Skin epidermis (tissue), 12 donors: ENCODE measurements at regions not wholly inside any gene's neighbourhood (a gene's known extent, or its start where the extent isn't known, plus 50 kb on each side); places are given as distances from the start of the nearest gene placed in this dataset.

ENCODE experiments used
- H3K27ac ChIP-seq, 21 experiments: fragments of 200-600 bp; sonication (generic) in 11 of 21; one replicate each; pipeline ENCODE4 v1.5.0; 2020; ENCODE audit warnings: mild to moderate bottlenecking in 3 of 21, inconsistent platforms in 2 of 21, moderate library complexity in 2 of 21
- H3K4me3 ChIP-seq, 7 experiments: fragments of 200-600 bp; sonication (generic) in 2 of 7; one replicate each; pipeline ENCODE4 v1.5.0; 2020; ENCODE audit warnings: inconsistent platforms in 2 of 7, mild to moderate bottlenecking in 2 of 7, moderate library complexity in 1 of 7

- H3K27ac ChIP-seq, result no peak overlapping the region
- H3K4me3 ChIP-seq, result no peak overlapping the region
These were observed 261.9 kb downstream of the HLX start for GRCh38 chr1:221141096-221141495.

DNA sequence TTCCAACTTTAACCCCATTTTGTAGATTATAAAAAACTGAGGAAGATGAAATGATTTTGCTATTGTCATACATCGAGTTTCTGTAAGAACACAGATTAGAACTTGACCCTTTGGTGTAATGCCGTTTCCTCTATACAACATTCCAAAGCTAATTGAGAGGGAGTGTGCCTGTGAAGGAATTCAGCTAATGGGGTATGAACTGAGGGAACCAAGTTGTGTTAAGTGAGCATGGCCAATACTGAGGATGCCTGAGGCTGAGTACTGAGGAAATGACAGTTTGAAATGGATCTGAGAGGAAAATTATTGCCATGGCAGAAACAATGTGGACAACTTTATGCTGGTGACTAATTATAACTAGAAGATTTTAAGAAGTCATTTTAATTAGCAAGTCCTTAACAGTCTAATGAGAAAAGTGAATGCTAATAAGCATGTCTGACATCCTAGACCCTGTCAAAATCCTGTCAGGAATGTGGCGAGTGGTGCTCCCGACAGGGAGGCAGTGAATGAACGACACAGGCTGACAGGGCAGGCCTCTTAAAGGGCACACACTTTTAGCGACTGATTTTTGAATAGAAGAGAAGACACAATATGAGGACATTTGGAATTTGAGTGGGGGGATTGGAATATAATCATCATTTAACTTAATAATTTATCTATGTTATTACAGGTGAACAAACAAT, 262.5 kb downstream of the HLX start:
- Histone ChIP-seq H3K27ac (no peak overlapping the region), H3K4me3 (no peak overlapping the region)

GRCh38 chr1:221148660-221149059, 269.4 kb downstream of the HLX start:
- Histone ChIP-seq H3K27ac (no peak overlapping the region), H3K4me3 (no peak overlapping the region)

GRCh38 chr1:221149111-221149510, 269.9 kb downstream of the HLX start:
- no peak overlapping the region for H3K4me3 ChIP-seq
- no peak overlapping the region for H3K27ac ChIP-seq

DNA sequence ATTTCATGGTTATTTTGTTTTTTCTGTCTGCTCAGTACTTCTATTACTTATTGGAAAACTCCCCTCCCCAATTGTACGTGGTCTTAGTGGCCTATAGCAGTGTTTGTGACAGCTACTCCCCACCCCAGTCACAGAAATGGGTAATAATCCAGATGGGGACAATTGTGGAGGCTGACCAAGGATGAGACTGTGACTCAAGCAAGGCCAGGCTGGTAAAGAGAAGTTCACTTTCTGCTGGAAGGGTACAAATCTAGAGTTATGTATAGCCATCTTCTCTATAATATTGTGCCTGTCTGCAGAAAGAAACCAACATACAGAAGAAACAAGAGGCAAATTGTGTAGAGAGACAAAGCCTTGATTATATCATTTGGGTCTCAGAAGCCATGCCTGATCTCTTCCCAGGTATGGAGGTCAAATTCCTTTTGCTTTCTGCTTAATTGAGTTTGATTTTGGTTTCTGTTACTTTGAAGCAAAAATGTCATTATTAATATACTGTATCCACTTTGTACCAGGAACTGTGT, 270.4 kb downstream of the HLX start:
- H3K27ac ChIP-seq, result no peak overlapping the region
- H3K4me3 ChIP-seq, result no peak overlapping the region

- Histone ChIP-seq H3K4me3 (no peak overlapping the region), H3K27ac (no peak overlapping the region)
These were observed 271.8 kb downstream of the HLX start for GRCh38 chr1:221150996-221151395.

GRCh38 chr1:221154932-221155331, 275.7 kb downstream of the HLX start:
- no peak overlapping the region for H3K27ac ChIP-seq
- H3K4me3 ChIP-seq, result no peak overlapping the region

DNA sequence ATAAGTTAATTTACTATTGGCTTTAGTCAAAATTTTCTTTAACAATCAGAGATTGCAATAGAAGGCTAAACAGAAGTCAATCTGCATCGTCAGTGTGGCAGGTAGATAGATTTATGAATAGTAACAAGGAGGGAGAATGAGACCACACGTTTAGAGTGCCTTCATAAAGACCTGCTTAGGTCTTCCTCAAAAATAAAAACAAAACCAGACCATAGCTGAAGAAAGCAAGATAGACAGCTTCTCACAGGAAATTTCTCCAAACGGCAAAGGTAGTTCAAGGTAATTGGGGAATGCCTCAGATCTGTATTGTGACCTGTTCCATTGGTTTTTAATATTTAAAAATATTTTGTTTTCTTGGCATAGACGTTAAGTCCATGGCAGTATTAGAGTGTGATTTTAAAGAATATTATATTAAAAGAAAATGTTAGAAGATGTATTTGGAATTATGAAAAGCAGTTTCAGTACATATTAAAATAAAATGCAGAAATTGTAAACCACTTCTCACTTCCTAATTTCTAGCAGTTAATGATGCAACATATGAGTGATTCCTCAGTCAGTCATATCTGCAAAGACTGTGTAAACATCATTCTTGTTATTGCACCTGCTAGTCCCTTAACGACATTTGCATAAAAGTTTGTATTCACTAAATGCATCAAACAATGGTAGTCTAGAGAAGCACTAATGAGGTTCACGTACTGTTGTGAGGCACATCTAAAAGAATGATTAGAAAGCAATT, 278.0 kb downstream of the HLX start:
- no peak overlapping the region for H3K4me3 ChIP-seq
- H3K27ac ChIP-seq, result no peak overlapping the region

- Histone ChIP-seq H3K4me3 (no peak overlapping the region), H3K27ac (no peak overlapping the region)
These were observed 280.4 kb downstream of the HLX start for GRCh38 chr1:221159608-221160007.

DNA sequence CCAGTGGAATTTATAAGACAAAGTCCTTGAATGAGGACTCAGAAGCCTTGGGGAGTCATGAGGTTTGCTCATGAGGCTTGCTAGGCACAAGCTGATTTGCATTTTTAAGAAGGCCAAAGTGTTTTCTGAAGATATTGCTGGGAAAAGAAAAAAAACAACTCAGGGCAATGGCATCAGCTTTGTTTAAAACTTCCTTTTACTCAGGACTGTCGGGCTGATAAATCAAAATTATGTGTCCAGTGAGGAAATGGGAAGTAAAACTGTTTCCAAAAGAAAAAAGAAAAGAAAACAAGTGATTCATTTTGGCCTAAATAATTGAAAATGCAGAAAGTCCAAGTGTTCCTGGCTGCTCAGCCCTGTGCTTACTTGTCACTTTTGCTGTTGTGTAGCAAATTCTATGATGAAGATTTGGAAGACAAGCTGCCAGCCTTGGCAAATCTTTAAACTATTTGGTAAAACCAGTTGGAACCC, 282.4 kb downstream of the HLX start:
- Histone ChIP-seq H3K4me3 (no peak overlapping the region), H3K27ac (peak overlapping the region in 3 of 21 experiments; percentile 14 to 43 (median 41))

GRCh38 chr1:221162352-221162751, 283.1 kb downstream of the HLX start:
- Histone ChIP-seq H3K27ac (peak overlapping the region in 3 of 21 experiments; percentile 14 to 43 (median 41)), H3K4me3 (no peak overlapping the region)

DNA sequence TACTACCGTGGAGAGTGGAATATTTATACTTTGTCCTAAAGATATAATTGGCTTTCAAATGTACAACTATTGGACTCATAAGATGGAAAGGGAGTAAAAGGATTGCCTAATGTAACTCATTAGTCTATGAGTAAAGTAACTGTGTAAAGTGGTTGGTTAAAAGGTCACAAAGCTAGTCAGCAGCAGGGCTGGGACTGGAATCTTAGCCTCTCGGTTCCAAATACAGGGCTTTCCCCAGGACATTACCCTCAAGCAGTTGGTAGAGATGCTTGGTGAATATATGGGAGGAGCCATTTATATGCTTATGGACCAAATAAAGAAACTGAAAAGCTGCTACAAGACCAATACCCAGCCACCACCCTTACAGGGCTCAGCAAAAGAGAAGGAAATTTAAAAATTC, 283.7 kb downstream of the HLX start:
- no peak overlapping the region for H3K27ac ChIP-seq
- no peak overlapping the region for H3K4me3 ChIP-seq

GRCh38 chr1:221164029-221164428, 284.8 kb downstream of the HLX start:
- no peak overlapping the region for H3K4me3 ChIP-seq
- H3K27ac ChIP-seq, result no peak overlapping the region

GRCh38 chr1:221164951-221165838, 286.0 kb downstream of the HLX start:
- H3K27ac ChIP-seq, result no peak overlapping the region
- no peak overlapping the region for H3K4me3 ChIP-seq

DNA sequence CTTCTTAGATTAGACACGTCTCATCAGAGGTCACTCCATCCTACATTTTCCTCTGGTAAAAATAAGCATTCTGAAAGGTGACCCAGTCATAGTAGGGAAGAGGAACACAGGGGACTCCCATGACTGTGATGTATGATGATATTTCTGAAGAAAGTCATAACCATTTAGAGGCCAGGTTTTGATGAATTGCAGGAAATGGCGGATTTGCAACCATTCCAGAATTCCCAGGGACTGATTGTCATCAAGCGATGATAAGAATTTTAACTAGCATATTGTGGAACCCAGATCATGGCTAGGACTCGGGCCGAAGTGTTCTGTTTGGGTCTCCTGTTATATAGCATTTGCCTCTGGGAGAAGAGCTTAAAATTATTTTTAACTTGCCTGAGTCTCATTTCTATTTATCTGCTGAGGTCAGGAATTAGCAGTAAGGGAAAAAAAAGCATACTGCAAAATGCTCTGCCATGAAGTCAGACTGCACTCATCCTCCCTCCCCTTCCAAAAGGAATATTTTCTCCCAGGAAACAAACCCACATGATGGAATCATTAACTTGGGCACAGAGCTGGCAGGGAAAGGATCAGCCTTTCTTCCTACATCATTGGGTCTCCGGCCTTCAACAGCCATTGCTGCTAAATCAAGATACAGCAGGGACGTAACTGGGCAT, 286.7 kb downstream of the HLX start:
- no peak overlapping the region for H3K27ac ChIP-seq
- no peak overlapping the region for H3K4me3 ChIP-seq

- H3K4me3 ChIP-seq, result no peak overlapping the region
- H3K27ac ChIP-seq, result peak overlapping the region in 1 of 21 experiments; percentile 24
These were observed 287.5 kb downstream of the HLX start for GRCh38 chr1:221166559-221167318.

GRCh38 chr1:221169447-221169889, 290.2 kb downstream of the HLX start:
- H3K27ac ChIP-seq, result no peak overlapping the region
- H3K4me3 ChIP-seq, result no peak overlapping the region

DNA sequence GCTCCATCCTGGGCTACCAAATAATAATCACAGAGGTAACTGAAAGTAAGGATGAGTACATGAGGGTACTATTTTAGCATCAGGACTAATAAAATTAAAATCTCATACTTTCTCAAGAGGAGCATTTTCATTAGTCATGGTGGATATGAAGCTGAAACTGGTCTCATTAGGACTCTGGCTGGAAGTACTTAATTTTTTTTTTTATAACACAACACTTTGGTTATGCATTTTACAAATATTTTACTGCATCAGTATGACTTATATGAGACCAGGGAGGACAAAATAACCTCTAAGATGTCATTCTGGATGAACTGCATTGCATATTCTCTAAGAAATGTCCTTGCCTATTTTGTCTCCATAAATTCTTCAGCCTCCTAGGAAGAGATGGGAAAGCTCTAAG, 290.9 kb downstream of the HLX start:
- Histone ChIP-seq H3K4me3 (no peak overlapping the region), H3K27ac (no peak overlapping the region)

DNA sequence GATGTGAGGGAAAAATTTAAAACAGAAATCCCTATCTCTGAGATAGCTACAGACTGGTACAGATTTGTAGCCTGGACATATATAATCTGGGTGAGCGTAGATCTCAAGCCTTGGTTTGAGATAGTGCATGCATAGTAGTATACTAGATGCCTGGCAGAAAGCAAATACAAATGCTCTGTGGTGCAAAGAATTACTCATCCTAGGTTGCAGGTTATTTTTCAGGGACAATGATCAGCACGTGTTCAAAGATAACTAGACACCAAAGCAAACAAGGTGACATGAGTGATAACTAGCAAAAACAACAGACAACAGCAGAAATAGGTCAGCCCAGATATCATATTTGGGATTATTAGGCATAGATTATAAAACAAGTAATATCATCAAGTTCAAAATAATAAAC, 292.5 kb downstream of the HLX start:
- no peak overlapping the region for H3K4me3 ChIP-seq

More for the DNA sequence above, 292.5 kb downstream of the HLX start:
- no peak overlapping the region for H3K27ac ChIP-seq
